OCI-LY7 (cell line): ENCODE measurements at regions not wholly inside any gene's neighbourhood (a gene's known extent, or its start where the extent isn't known, plus 50 kb on each side); places are given as distances from the start of the nearest gene placed in this dataset.

ENCODE experiments used
- BruUV-seq: library from RNA; stranded (reverse); fragments of 400-500 nt; replicated peaks from 2 replicates; lab custom pipeline; 2021; lab: Mats Ljungman, UMichigan
- CTCF ChIA-PET: fragments of 300-600 bp; sonication (Branson Sonifier 250); formaldehyde crosslinking; loops from one replicate; lab custom pipeline; 2022; ENCODE audit warnings: antibody characterized with exemption; ENCODE audit not compliant: unreplicated experiment; lab: Charles Lee
- POLR2A ChIA-PET: fragments of 300-600 bp; sonication (Branson Sonifier 250); formaldehyde crosslinking; loops from one replicate; lab custom pipeline; 2022; ENCODE audit warnings: antibody characterized with exemption; lab: Charles Lee
- DNase-seq: peaks from one replicate; pipeline ENCODE4 v3.0.0-alpha.2; 2015; ENCODE audit warnings: low spot score
- H2AFZ ChIP-seq: fragments of 200-600 bp; sonication (generic), shearing (Covaris generic); 2 replicates; pipeline ENCODE4 v1.6.1; 2014; ENCODE audit warnings: mild to moderate bottlenecking, antibody characterized with exemption, low read length, moderate library complexity
- H3K27ac ChIP-seq: fragments of 200-600 bp; sonication (generic); 2 replicates; pipeline ENCODE4 v1.5.1; 2014; ENCODE audit warnings: mixed run types, low read depth, mild to moderate bottlenecking, moderate library complexity, low read length, inconsistent platforms; ENCODE audit not compliant: poor library complexity, severe bottlenecking
- H3K36me3 ChIP-seq: fragments of 200-600 bp; sonication (generic); 2 replicates; pipeline ENCODE4 v1.6.1; 2014; ENCODE audit warnings: mild to moderate bottlenecking, antibody characterized with exemption, low read length, moderate library complexity, mixed read lengths; ENCODE audit not compliant: insufficient read depth
- H3K4me1 ChIP-seq: fragments of 200-600 bp; sonication (generic); 2 replicates; pipeline ENCODE4 v1.5.1; 2014; ENCODE audit warnings: mild to moderate bottlenecking, low read length; ENCODE audit not compliant: insufficient read depth, poor library complexity, severe bottlenecking
- H3K4me2 ChIP-seq: fragments of 200-600 bp; sonication (generic); 2 replicates; pipeline ENCODE4 v1.6.1; 2014; ENCODE audit warnings: mild to moderate bottlenecking, low read length
- H3K4me3 ChIP-seq: fragments of 200-600 bp; sonication (generic); 2 replicates; pipeline ENCODE4 v1.5.1; 2014; ENCODE audit warnings: mild to moderate bottlenecking, low read depth, low read length; ENCODE audit not compliant: poor library complexity, severe bottlenecking
- H3K79me2 ChIP-seq: fragments of 200-600 bp; sonication (generic); 2 replicates; pipeline ENCODE4 v1.6.1; 2016; ENCODE audit warnings: low read depth, mild to moderate bottlenecking, low read length, moderate library complexity, mixed read lengths; ENCODE audit not compliant: insufficient read depth
- H3K9me2 ChIP-seq: fragments of 200-600 bp; sonication (generic); 2 replicates; pipeline ENCODE4 v1.6.1; 2016; ENCODE audit warnings: mild to moderate bottlenecking, low read length, mixed read lengths; ENCODE audit not compliant: insufficient read depth
- H3K9me3 ChIP-seq: fragments of 200-600 bp; sonication (generic); 2 replicates; pipeline ENCODE4 v1.6.1; 2014; ENCODE audit warnings: mild to moderate bottlenecking, mixed run types, low read length, mixed read lengths
- H4K20me1 ChIP-seq: fragments of 200-600 bp; sonication (generic); 2 replicates; pipeline ENCODE4 v1.6.1; 2014; ENCODE audit warnings: mild to moderate bottlenecking, antibody characterized with exemption, low read length, moderate library complexity, mixed read lengths; ENCODE audit not compliant: insufficient read depth
- CTCF ChIP-seq: fragments of 200-600 bp; sonication (generic); conservative IDR thresholded peaks from 2 replicates; pipeline ENCODE4 v1.5.1; 2014; ENCODE audit warnings: mild to moderate bottlenecking, antibody characterized with exemption, low read length, moderate library complexity, mixed read lengths
- EZH2phosphoT487 ChIP-seq: fragments of 200-600 bp; sonication (generic); IDR thresholded peaks from 2 replicates; pipeline ENCODE4 v1.6.1; 2018; ENCODE audit warnings: low read depth, borderline replicate concordance, mild to moderate bottlenecking, mixed run types, antibody characterized with exemption, low read length, moderate library complexity, mixed read lengths
- intact Hi-C: fragments of 100-400 bp; cut with micrococcal nuclease; formaldehyde crosslinking; loops from one replicate; pipeline ENCODE4 v1.10.0; 2022; ENCODE audit not compliant: unreplicated experiment

- no peak overlapping the region for H3K27ac ChIP-seq
- ChIA-PET CTCF (no interaction called here), POLR2A (no interaction called here)
- H3K9me3 ChIP-seq = no peaks in the 10 kb centered on the region
- H3K9me2 ChIP-seq = no peaks in the 10 kb centered on the region
- H2AFZ ChIP-seq = no peak overlapping the region
- DNase-seq = no peak
- H3K4me3 ChIP-seq = no peak overlapping the region
- H3K36me3 ChIP-seq = no peaks in the 10 kb centered on the region
- intact Hi-C loops = no loop called here
- no peaks in the 10 kb centered on the region for H4K20me1 ChIP-seq
- no TSS peak for BruUV-seq
- TF ChIP-seq CTCF (no peak), EZH2phosphoT487 (no peak)
- no peaks in the 10 kb centered on the region for H3K79me2 ChIP-seq
- H3K4me1 ChIP-seq = no peaks in the 10 kb centered on the region
- no peak overlapping the region for H3K4me2 ChIP-seq
Measured at GRCh38 chr15:96262549-96263489, 67.7 kb upstream of the NR2F2 start.

- intact Hi-C loops = no loop called here
- H2AFZ ChIP-seq = no peak overlapping the region
- H3K36me3 ChIP-seq = no peaks in the 10 kb centered on the region
- ChIA-PET CTCF (no interaction called here), POLR2A (no interaction called here)
- no peak for TF ChIP-seq EZH2phosphoT487
- no peak for TF ChIP-seq CTCF
- H3K9me3 ChIP-seq = no peaks in the 10 kb centered on the region
- no peaks in the 10 kb centered on the region for H3K4me1 ChIP-seq
- H3K79me2 ChIP-seq = no peaks in the 10 kb centered on the region
- BruUV-seq = no TSS peak
- H3K9me2 ChIP-seq = no peaks in the 10 kb centered on the region
- no peak overlapping the region for H3K4me2 ChIP-seq
- no peak overlapping the region for H3K4me3 ChIP-seq
- DNase-seq = no peak
- no peaks in the 10 kb centered on the region for H4K20me1 ChIP-seq
- no peak overlapping the region for H3K27ac ChIP-seq
Measured at GRCh38 chr15:96264351-96264798, 66.1 kb upstream of the NR2F2 start.
